CD4-positive, alpha-beta T cell treated with Interleukin-2 at 100 ng/mL for 4 hours (primary cell): ENCODE measurements at regions not wholly inside any gene's neighbourhood (a gene's known extent, or its start where the extent isn't known, plus 50 kb on each side); places are given as distances from the start of the nearest gene placed in this dataset.

Source experiments
- DNase-seq: peaks from one replicate; pipeline ENCODE4 v3.0.0-alpha.2; 2020; ENCODE audit warnings: low spot score

- DNase-seq: no peak
Observed at GRCh38 chr10:123558651-123559050, 107.5 kb upstream of the GPR26 start.

GRCh38 chr10:123559066-123559822, 106.9 kb upstream of the GPR26 start:
- DNase-seq: peak; percentile 64

- no peak for DNase-seq
Observed at GRCh38 chr10:123559823-123560092, 106.4 kb upstream of the GPR26 start.

GRCh38 chr10:123560301-123561140, 105.6 kb upstream of the GPR26 start:
- no peak for DNase-seq

- DNase-seq: no peak
Observed at GRCh38 chr10:123561141-123561440, 105.1 kb upstream of the GPR26 start.

GRCh38 chr10:123562387-123562786, 103.8 kb upstream of the GPR26 start:
- no peak for DNase-seq

- no peak for DNase-seq
Observed at GRCh38 chr10:123562811-123563580, 103.2 kb upstream of the GPR26 start.

- no peak for DNase-seq
Observed at GRCh38 chr10:123563581-123563855, 102.6 kb upstream of the GPR26 start.

GRCh38 chr10:123563994-123564393, 102.2 kb upstream of the GPR26 start:
- DNase-seq: no peak

- no peak for DNase-seq
Observed at GRCh38 chr10:123564631-123565030, 101.5 kb upstream of the GPR26 start.

- no peak for DNase-seq
Observed at GRCh38 chr10:123565691-123566660, 100.2 kb upstream of the GPR26 start.

GRCh38 chr10:123567984-123568739, 98.0 kb upstream of the GPR26 start:
- DNase-seq: no peak

- no peak for DNase-seq
Observed at GRCh38 chr10:123568751-123569150, 97.4 kb upstream of the GPR26 start.

- DNase-seq: no peak
Observed at GRCh38 chr10:123569436-123570035, 96.6 kb upstream of the GPR26 start.

- DNase-seq: no peak
Observed at GRCh38 chr10:123570051-123570897, 95.9 kb upstream of the GPR26 start.

GRCh38 chr10:123570898-123571515, 95.1 kb upstream of the GPR26 start:
- DNase-seq: no peak

- no peak for DNase-seq
Observed at GRCh38 chr10:123571978-123572377, 94.2 kb upstream of the GPR26 start.

GRCh38 chr10:123573236-123574108, 92.7 kb upstream of the GPR26 start:
- DNase-seq: peak; percentile 19
